ENCODE measurements at regions not wholly inside any gene's neighbourhood (a gene's known extent, or its start where the extent isn't known, plus 50 kb on each side); places are given as distances from the start of the nearest gene placed in this dataset.

DNA sequence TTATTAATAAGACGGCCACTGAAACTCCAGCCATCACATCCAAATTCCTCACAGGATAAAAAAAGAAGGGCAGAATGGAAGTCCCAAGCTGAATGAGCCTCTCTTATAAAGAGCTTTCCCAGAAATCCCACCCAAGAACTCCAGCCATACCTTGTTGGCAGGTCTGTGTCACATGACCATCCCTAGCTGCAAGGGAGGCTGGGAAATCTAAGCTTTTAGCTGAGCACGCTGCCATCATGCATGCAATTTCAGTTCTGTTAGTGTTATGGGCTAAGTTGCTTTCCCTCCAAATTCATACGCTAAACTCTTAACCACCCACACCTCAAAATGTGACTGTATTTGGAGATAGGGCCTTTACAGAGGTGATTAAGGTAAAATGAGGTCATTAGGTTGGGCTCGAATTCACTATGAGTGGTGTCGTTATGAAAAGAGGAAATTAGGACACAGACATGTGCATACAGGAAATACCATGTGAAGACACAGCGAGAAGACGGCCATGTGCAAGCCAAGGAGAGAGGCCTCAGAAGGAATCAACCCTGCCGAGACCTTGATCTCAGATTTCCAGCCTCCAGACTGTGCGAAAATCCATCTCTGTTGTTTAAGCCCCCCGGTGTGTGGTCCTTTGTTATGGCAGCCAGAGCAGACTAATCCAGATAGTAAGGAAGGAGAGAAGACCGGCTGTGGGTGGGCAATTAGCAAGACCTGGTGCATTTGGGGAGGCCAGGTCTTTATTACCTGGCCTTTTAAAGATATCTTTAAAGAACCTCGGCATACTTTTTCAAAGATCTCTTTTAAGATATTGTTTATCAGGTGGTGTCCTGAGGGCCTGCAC is 317.6 kb downstream of the BCOR start:
- no peaks in the 10 kb centered on the region for H3K36me3 ChIP-seq
- peaks cover 0 to 3% (median 0%) of the 10 kb centered on the region in 4 donors for H3K27me3 ChIP-seq
- H3K4me3 ChIP-seq = no peak overlapping the region
- WGBS, 2 donors = 78 to 89% methylated on average over 12 of the region's 12 CpGs
- H3K27ac ChIP-seq = no peak overlapping the region
- no peak for ATAC-seq
- no peak for DNase-seq
- intact Hi-C loops (cut with DNase I) = no loop called here
- no peaks in the 10 kb centered on the region for H3K4me1 ChIP-seq
- no peaks in the 10 kb centered on the region for H3K9me3 ChIP-seq
- TF ChIP-seq, protein P1, sequence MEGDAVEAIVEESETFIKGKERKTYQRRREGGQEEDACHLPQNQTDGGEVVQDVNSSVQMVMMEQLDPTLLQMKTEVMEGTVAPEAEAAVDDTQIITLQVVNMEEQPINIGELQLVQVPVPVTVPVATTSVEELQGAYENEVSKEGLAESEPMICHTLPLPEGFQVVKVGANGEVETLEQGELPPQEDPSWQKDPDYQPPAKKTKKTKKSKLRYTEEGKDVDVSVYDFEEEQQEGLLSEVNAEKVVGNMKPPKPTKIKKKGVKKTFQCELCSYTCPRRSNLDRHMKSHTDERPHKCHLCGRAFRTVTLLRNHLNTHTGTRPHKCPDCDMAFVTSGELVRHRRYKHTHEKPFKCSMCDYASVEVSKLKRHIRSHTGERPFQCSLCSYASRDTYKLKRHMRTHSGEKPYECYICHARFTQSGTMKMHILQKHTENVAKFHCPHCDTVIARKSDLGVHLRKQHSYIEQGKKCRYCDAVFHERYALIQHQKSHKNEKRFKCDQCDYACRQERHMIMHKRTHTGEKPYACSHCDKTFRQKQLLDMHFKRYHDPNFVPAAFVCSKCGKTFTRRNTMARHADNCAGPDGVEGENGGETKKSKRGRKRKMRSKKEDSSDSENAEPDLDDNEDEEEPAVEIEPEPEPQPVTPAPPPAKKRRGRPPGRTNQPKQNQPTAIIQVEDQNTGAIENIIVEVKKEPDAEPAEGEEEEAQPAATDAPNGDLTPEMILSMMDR (IDR thresholded peaks at IDR 0.05) = no peak
- FAIRE-seq = no peak

GRCh38 chrX:39782276-39782675 is 315.5 kb downstream of the BCOR start:
- Histone ChIP-seq H3K27ac (no peak overlapping the region), H3K4me3 (no peak overlapping the region), H3K4me1 (no peaks in the 10 kb centered on the region), H3K9me3 (no peaks in the 10 kb centered on the region), H3K36me3 (no peaks in the 10 kb centered on the region), H3K27me3 (peaks cover 0 to 3% (median 0%) of the 10 kb centered on the region in 4 donors)
- FAIRE-seq = no peak
- TF ChIP-seq, protein P1 (IDR thresholded peaks at IDR 0.05) = no peak
- DNase-seq = no peak
- WGBS, 2 donors = 81 to 85% methylated on average over 4 of the region's 4 CpGs
- intact Hi-C loops (cut with DNase I) = no loop called here
- ATAC-seq = no peak

- Histone ChIP-seq H3K27me3 (peaks cover 0 to 3% (median 2%) of the 10 kb centered on the region in 4 donors), H3K9me3 (no peaks in the 10 kb centered on the region), H3K4me1 (no peaks in the 10 kb centered on the region), H3K27ac (no peak overlapping the region), H3K36me3 (no peaks in the 10 kb centered on the region), H3K4me3 (no peak overlapping the region)
- ATAC-seq (no peak), FAIRE-seq (no peak), DNase-seq (no peak)
- WGBS, 2 donors = 90 to 96% methylated on average over 6 of the region's 6 CpGs
- TF ChIP-seq, protein P1 (IDR thresholded peaks at IDR 0.05) = no peak
- intact Hi-C loops (cut with DNase I) = no loop called here
Observed at GRCh38 chrX:39787999-39788398, 309.8 kb downstream of the BCOR start.

DNA sequence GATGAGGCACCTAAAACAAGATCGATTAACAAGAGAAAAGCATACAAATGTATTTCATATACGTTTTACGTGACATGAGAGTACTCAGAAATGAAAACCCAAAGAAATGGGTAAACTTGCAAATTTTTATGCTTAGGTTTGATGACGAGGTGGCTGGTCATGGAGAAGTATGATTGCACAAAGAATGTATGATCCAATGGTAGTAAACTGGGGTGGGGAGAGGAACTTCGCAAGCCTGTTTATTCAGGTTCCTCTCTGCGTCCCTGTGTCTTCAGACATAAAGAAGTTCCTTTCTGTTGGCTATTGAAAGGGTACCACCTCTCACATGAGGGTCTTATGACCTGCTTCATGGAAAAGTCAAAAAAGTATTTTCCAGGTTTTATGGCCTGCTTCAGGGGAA is 309.2 kb downstream of the BCOR start:
- no peaks in the 10 kb centered on the region for H3K9me3 ChIP-seq
- no peak for ATAC-seq
- 75 to 97% methylated on average over 6 of the region's 6 CpGs for WGBS, 2 donors
- H3K36me3 ChIP-seq = no peaks in the 10 kb centered on the region
- no peak for DNase-seq
- intact Hi-C loops (cut with DNase I) = no loop called here
- H3K4me3 ChIP-seq = no peak overlapping the region
- peaks cover 0 to 3% (median 2%) of the 10 kb centered on the region in 4 donors for H3K27me3 ChIP-seq
- no peak overlapping the region for H3K27ac ChIP-seq
- TF ChIP-seq, protein P1 (IDR thresholded peaks at IDR 0.05) = no peak
- no peak for FAIRE-seq
- H3K4me1 ChIP-seq = no peaks in the 10 kb centered on the region

DNA sequence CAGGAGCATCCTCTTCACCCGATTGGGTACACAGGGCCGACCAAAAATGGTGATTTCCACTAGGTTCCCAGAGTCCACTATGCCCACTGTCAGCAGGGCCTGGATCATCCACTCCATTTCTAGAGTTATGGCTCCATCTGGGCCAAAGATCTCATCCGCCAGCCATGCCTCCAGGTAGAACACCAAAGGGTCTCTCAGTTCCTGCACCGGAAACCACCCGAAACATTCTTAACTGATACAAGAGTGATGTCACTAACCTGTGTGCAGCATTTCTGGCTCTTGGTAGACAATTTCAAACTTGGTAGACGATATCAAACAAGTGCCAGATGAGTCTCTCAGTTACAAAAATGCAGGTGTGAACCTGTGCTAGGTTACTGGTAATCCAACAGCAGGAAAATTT is 306.1 kb downstream of the BCOR start:
- Histone ChIP-seq H3K4me3 (no peak overlapping the region), H3K9me3 (no peaks in the 10 kb centered on the region), H3K4me1 (no peaks in the 10 kb centered on the region), H3K27me3 (peaks cover 0 to 3% (median 0%) of the 10 kb centered on the region in 4 donors), H3K36me3 (no peaks in the 10 kb centered on the region), H3K27ac (no peak overlapping the region)
- ATAC-seq = no peak
- DNase-seq = no peak
- 75 to 92% methylated on average over 6 of the region's 6 CpGs for WGBS, 2 donors
- no peak for FAIRE-seq
- intact Hi-C loops (cut with DNase I) = no loop called here
- TF ChIP-seq, protein P1 (IDR thresholded peaks at IDR 0.05) = no peak
